ENCODE measurements at regions not wholly inside any gene's neighbourhood (a gene's known extent, or its start where the extent isn't known, plus 50 kb on each side); places are given as distances from the start of the nearest gene placed in this dataset.
A peak's percentile ranks its signal among the peaks of the same experiment; 100 is the strongest.

DNA sequence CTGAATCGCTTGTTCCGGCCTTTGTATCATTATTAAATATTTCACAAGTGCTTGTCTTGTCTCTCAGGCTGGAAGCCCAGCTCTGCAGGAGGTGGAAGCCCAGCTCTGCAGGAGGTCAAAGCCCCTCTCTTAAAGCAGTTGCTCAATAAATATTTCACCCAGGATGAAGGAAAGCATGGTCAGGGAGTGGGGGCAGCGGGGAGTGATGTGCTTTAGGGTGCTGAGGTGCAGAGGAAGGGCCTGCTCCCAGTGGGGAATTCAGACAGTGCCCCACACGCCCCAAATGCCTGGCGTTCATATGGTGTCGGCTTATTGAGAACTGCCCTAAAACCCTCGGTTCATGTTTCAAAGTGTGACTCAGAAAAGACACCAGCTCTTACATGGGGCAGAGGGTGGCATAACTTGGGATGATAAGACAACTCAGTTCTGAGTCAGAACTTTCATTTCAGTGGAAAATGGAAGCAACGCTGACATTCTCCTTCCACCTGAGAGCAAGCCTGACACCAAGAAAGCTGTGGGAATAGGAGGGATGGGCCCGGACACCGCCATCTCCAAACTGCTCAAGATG lies 114.3 kb upstream of the DAP start:
- DNase-seq: no peak

DNA sequence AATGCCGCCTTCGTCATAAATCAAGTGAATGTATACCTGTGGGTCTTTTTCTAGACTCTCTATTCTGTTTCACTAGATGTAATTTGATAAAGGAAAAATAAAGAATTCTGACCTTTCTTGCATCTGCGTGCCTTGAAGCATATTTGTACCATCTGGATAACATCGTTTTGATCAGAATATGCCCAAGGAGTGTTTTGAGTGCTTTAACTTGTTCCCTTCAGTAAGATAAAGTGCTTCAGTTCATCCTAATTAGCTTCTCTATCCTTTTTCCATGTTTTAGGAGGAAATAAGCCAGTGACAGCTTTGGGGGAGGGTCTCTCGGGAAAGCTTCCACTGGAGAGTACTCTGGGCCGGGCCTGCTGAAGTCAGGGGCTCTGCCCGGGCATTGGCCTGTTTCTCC lies 113.5 kb upstream of the DAP start:
- DNase-seq: no peak

- DNase-seq: no peak
These were observed 109.8 kb upstream of the DAP start for GRCh38 chr5:10870791-10871190.

DNA sequence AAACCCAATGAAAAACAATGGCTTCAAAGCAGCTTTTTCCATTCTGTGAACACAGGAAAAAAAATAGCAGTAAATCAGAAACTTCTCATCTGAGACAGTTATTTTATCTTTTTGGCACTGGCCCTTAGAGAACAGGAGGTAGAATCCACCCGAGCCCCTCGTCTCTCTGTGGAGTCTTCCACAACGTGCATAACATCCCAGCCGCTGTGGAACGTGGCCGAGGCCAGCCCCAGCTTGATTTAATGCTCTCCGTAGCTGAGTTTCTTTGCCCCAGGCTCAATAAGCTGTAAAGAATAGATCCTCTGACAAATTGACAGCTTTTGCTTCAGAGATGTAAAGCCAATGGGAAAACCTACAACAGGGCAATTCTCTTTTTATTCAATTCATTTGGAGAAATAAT lies 107.9 kb upstream of the DAP start:
- no peak for DNase-seq

GRCh38 chr5:10867389-10868303 lies 106.6 kb upstream of the DAP start:
- DNase-seq: no peak

DNA sequence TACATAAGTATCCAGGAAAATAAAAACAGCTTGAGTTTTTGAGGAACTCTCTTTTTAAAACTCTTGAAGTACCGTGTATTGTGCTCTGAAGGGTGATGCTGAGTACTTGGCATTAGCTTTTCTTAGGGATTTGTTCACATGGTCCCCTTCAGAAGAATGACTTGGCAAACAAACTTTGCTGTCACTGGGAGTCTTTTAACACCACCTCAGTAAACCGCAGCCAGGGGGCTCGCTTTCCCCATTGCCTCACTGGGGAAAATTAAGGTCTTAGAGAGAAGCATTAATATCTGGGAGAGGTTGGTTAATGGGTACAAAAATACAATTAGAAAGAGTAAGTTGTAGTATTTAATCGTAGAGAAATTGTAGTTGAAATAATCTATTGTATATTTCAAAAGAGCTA lies 105.9 kb upstream of the DAP start:
- DNase-seq: no peak

DNA sequence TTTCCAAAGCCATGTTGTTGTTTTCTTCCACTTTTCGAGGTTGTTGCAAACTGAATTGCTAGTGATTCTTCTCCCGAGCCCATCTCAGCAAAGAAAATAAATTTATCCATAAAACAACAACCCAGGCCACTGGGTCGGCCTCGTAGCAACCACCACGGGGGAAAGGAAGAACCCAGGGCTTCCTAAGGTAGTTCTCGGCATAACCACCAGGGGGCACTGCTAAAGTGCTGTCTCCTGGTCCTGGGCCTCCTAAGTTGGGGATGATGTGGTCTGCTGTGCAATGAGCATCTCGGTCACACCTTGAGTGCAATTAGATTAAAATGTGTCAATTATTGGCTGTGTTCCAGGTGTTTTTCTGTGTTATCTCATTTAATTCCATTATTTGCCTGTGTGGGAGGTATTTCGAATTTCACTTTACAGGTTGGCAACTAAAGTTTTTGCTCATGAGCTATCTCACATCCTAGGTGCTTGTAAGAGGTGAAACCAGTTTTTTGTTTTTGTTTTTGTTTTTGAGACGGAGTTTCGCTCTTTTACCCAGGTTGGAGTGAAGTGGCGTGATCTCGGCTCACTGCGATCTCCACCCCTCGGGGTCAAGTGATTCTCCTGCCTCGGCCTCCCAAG lies 102.8 kb upstream of the DAP start:
- DNase-seq: peak in 3 of 5 experiments; percentile 22 to 41 (median 38)

DNA sequence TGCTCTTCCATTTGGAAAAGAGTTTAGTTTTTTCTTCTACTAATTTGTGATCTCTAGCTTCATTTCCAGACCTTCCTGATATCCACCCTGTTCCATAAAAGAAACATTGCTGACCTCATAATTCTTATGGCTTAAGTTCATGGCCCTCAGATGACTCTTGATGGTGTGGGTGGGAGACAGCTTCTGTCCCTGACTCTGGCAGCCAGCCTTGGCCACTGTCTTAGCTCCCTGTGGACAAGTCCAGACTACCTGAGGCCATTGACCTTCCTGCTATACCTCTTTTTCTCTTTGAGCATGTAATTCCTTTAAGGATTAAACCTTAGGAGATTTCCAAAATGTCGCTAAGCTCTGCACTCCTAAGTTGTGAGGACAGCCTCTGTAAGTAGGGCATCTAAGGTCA lies 101.1 kb upstream of the DAP start:
- DNase-seq: no peak

- no peak for DNase-seq
These were observed 100.4 kb upstream of the DAP start for GRCh38 chr5:10861423-10861790.

GRCh38 chr5:10860645-10861422 lies 99.8 kb upstream of the DAP start:
- no peak for DNase-seq

GRCh38 chr5:10860196-10860543 lies 99.1 kb upstream of the DAP start:
- DNase-seq: no peak

- DNase-seq: no peak
These were observed 98.6 kb upstream of the DAP start for GRCh38 chr5:10859393-10860195.

- no peak for DNase-seq
These were observed 97.9 kb upstream of the DAP start for GRCh38 chr5:10858945-10859344.

DNA sequence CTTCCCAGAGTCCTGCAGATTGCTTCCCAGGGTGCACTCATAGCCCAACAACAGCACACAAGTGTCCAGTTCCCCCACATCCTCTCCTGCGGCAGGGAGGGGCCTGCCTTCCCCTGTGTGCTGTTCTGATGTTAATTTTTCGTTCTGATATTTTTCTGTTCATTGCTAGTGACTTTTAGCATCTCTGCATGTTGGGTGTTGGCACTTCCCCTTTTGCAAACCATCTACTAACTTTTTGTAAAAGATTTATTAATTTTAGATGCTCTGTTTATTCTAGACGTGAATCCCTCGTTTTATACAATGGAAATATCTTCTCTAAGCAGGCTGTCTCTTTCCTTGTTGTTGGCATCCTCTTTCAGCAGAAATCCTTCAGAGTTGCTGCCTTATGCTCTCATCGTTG lies 97.3 kb upstream of the DAP start:
- DNase-seq: no peak

DNA sequence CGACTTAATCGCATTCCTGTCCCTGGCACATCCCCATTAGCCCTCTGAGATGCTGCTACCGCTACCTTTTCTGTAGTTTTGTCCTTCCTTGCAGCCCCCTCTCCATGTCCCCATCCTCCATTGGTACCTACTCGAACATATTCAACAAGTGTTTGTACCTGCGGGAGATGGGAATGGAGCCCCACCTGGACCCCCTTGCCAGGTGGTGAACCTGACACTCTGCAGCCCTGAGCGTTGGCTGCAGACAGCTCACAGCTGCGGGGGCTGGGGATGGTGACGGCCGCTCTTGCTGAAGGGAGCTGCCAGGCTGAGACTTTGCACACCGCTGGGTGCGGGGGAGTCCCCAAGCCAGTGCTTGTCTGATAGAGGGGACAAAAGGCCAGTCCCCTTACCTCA lies 96.3 kb upstream of the DAP start:
- no peak for DNase-seq

DNA sequence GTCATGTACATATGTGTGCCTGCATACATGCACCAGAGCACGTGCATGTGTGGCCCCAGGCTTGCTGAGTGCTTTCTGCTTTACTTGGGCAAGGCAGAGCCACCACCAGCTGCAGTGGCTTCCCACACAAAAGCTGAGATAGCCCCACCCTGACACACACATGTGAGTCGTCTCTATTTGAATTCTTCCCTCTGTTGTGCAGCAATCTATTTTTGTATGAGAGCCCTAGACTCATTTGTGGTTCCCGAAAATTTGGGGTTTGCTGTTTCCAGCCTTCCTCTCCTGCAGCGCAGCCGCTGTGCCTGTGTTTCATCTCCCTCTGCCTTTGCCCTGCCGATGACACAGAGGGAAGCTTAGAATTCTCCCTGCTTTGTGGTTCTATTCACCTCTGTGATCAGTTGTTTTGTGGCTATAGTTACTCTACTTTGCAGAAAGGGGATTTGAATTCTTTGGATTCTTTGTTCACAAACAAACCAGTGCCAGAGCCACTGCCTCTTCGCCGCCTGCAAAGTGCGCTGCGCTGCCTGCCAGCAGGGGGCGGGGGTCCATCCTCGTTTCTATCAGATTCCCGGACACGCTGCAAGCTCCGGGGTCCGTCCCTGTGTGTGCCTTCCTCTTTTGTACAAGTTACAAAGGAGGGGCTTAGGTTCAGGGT lies 95.8 kb upstream of the DAP start:
- peak in 1 of 5 experiments; percentile 9 for DNase-seq

DNA sequence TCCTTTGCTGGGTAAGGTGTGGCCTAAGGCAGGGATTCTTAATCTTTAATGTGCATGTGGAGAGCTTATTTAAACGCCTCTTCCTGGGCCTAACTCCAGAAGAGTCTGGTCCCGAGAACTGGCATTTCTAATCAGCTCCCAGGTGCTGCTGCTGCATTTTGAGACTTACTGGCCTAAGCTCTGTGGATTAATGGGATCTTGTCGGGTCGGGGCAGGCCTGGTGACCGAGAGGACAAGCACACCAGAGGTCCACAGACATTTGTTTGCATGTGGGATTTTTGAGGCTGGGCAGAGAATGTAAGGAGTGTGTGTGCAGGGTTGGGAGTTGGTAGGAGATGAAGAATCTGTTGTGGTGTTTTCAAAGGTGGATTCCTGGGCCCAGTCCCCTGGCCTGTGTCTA lies 95.0 kb upstream of the DAP start:
- no peak for DNase-seq

GRCh38 chr5:10854506-10855277 lies 93.7 kb upstream of the DAP start:
- no peak for DNase-seq

GRCh38 chr5:10853154-10853553 lies 92.1 kb upstream of the DAP start:
- no peak for DNase-seq

DNA sequence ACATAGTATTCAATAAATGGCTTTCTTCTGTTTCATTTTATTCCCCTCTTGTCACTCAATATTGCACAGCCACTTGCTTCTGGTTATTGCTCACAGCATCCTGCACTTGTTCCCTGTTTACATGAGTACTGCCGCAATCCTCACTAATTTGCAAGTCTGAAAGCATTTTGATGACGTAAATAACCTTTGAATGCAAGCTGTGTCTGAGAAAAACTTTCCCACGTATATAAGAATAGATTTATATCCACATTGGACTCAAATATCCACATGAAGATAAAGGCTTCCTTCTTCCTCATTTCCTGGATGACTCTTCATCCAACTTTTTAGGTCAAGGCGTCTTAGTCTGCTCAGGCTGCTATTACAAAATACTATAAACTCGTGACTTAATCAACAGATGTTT lies 88.2 kb upstream of the DAP start:
- no peak for DNase-seq

DNA sequence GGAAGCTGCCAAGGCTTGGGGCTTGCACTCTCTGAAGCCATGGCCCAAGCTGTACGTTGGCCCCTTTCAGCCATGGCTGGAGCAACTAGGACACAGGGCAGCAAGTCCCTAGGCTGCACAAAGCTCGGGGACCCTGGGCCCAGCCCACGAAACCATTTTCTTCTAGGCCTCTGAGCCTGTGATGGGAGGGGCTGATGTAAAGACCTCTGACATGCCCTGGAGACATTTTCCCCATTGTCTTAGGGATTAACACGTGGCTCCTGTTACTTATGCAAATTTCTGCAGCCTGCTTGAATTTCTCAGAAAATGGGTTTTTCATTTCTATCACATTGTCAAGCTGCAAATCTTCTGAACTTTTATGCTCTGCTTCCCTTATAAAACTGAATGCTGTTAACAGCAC lies 83.0 kb upstream of the DAP start:
- DNase-seq: no peak

All from T-helper 2 cell (primary cell).